SK-N-SH (cell line): ENCODE measurements at regions not wholly inside any gene's neighbourhood (a gene's known extent, or its start where the extent isn't known, plus 50 kb on each side); places are given as distances from the start of the nearest gene placed in this dataset.

Experiments
- CTCF ChIP-seq: fragments of 200-600 bp; sonication (generic); IDR thresholded peaks from 2 replicates; pipeline ENCODE4 v1.6.1; 2017; ENCODE audit warnings: antibody characterized with exemption, mild to moderate bottlenecking, moderate library complexity
- ELF1 ChIP-seq: IDR thresholded peaks from 2 replicates; pipeline ENCODE4 v1.4.0; 2012
- FOSL2 ChIP-seq: IDR thresholded peaks from 2 replicates; pipeline ENCODE4 v1.4.0; 2012; ENCODE audit warnings: low read depth, mild to moderate bottlenecking, moderate library complexity, borderline replicate concordance
- GABPA ChIP-seq: IDR thresholded peaks from 2 replicates; pipeline ENCODE4 v1.4.0; 2012; ENCODE audit warnings: low read depth, mild to moderate bottlenecking
- GATA2 ChIP-seq: sonication (generic); formaldehyde crosslinking; IDR thresholded peaks from 2 replicates; pipeline ENCODE4 v1.5.0; 2020; ENCODE audit warnings: mild to moderate bottlenecking, missing genetic modification reagents
- JUND ChIP-seq: IDR thresholded peaks from 2 replicates; pipeline ENCODE4 v1.4.0; 2012
- MXI1 ChIP-seq: IDR thresholded peaks from 2 replicates; pipeline ENCODE4 v1.6.1; 2012; ENCODE audit warnings: mild to moderate bottlenecking, low read depth, low read length, improper control_type of control experiment
- POLR2AphosphoS5 ChIP-seq: IDR thresholded peaks from 2 replicates; pipeline ENCODE4 v1.6.1; 2012; ENCODE audit warnings: low read depth, low read length
- RAD21 ChIP-seq: IDR thresholded peaks from 2 replicates; pipeline ENCODE4 v1.6.1; 2012; ENCODE audit warnings: mild to moderate bottlenecking, low read length
- REST ChIP-seq: IDR thresholded peaks from 2 replicates; pipeline ENCODE4 v1.6.1; 2012; ENCODE audit warnings: mild to moderate bottlenecking, low read depth, low read length, moderate library complexity
- RFX5 ChIP-seq: IDR thresholded peaks from 2 replicates; pipeline ENCODE4 v1.6.1; 2012; ENCODE audit warnings: mild to moderate bottlenecking, improper control_type of control experiment, low read length
- TCF12 ChIP-seq: IDR thresholded peaks from 2 replicates; pipeline ENCODE4 v1.4.0; 2012
- TF ChIP-seq, protein P1 (sequence below): IDR thresholded peaks from 2 replicates; pipeline ENCODE4 v1.4.0; 2012; ENCODE audit warnings: low read depth

DNA sequence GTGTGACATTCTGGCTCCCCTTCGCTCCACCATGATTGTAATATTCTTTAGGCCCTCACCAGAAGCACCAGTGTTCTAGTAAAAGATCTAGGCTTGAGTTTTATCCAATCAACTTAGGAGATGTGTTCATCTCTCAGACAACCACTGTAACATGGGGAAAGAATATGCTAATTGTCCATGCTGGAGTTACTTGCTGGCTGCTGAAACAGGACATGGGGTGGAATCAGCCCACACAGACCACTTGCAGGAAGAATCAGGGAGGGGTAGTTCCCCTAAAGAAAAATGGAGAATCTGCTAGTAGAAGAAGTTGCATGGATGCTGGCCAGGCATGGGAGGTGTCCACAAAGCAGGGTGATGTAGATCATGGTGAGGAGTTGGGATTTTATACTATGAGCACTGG lies 86.2 kb downstream of the FEM1C start:
- TF ChIP-seq GATA2 (CRISPR knock-in tag) (no peak), JUND (no peak), RAD21 (no peak), REST (no peak), CTCF (no peak), ELF1 (no peak), POLR2AphosphoS5 (no peak), FOSL2 (no peak), TCF12 (no peak), RFX5 (no peak), GABPA (no peak), MXI1 (no peak)
- TF ChIP-seq, protein P1, sequence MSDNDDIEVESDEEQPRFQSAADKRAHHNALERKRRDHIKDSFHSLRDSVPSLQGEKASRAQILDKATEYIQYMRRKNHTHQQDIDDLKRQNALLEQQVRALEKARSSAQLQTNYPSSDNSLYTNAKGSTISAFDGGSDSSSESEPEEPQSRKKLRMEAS = no peak
